Coronary artery (tissue), 2 donors: ENCODE measurements at regions not wholly inside any gene's neighbourhood (a gene's known extent, or its start where the extent isn't known, plus 50 kb on each side); places are given as distances from the start of the nearest gene placed in this dataset.
"Not testable (repeated sequence)": the region's sequence is repeated elsewhere in the genome, so short reads cannot be mapped to it uniquely, and the experiment has no call there.

Experiments used
- DNase-seq: peaks from one replicate; pipeline ENCODE4 v3.0.0-alpha.2; 2017; ENCODE audit warnings: low spot score
- H3K27ac ChIP-seq, 2 donors: fragments of 200-600 bp; sonication (generic); one replicate each; pipeline ENCODE4 v1.5.1; 2016 to 2019
- H3K4me3 ChIP-seq: fragments of 200-600 bp; sonication (generic); 2 replicates; pipeline ENCODE4 v1.5.1; 2016; ENCODE audit warnings: mild to moderate bottlenecking, moderate library complexity

DNA sequence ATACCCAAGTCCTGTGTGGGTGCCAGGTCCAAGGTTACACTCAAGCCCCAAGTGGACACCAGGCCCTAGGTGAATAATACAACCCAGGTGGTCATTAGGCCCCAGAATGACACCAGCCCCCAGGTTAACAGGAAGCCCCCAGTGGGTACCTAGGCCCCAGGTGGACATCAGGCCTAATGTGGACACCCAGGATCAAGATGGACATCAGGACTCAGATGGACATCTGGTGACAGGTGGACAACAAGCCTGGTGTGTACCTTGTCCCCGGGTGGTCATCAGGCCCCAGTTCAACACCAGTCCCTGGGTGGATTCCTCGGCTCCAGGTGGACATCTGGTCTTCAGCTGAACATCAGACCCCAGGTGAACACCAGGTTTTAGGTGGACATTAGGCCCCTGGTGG, 1485.4 kb upstream of the TPTE start:
- H3K4me3 ChIP-seq, H3K27ac ChIP-seq: not testable (repeated sequence)
- DNase-seq, result peak; percentile 47

DNA sequence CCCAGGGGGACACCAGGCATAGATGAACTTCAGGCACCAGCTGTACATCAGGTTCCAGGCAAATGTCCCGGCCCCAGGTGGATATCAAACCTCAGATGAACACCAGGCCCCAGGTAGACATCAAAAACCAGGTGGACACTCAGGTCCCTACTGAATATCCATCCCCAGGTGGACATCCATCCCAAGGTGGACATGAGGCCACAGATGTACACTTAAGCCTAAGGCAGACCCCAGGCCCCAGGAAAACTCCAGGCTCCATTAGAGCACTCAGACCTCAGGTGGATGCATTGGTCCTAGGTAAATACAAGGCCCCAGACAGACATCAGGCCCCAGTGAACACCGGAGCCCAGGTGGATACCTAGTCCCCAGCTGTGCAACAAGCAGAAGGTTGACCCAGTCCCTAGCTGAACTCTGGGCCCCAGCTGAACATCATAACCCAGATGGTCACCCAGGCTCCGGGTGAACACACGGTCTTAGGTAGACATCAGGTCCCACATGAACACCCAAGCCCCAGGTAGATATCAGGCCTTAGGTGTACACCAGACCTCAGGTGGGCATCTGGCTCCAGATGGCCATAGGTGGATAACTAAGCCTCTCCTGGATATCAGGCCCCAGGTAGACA, 1484.3 kb upstream of the TPTE start:
- not testable (repeated sequence) for H3K4me3 ChIP-seq, H3K27ac ChIP-seq
- peak; percentile 46 for DNase-seq

DNA sequence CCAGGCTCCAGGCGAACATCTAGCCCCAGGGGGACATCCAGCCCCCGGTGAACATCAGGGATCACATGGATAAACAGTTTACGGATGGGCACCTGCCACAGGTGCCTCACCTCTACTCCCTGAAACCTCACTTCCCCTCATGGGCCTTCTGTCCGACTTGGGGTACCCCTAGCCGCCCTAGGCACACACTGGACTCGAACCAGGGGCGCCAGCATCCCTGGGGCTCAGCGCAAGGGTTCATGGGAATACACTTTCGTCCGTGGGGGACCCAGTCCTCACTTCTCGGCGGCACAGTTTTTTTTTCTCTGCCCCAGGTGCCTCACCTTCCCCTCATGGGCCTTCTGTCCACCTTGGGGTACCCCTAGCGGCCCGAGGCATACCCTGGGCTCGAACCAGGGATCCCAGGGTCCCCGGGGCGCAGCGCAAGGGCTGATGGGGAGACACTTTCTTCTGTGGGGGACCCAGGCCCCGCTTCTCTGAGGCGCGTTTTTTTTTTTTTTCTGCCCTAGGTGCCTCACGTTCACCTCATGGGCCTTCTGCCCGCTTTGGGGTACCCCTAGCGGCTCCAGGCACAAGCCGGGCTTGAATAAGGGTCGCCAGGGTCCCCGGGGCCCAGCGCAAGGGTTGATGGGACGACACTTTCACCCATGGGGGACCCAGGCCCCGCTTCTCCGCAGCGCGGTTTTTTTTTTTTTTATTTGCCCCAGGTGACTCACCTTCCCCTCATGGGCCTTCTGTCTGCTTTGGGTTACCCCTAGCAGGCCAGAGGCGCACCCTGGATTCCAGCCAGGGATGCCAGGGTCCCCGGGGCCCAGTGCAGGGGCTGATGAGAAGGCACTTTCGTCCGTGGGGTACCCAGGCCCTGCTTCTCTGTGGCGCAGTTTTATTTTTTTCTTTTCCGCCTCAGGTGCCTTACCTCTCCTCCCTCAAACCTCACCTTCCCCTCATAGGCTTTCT, 1483.5 kb upstream of the TPTE start:
- DNase-seq, result peak; percentile 21
- not testable (repeated sequence) for H3K4me3 ChIP-seq, H3K27ac ChIP-seq

DNA sequence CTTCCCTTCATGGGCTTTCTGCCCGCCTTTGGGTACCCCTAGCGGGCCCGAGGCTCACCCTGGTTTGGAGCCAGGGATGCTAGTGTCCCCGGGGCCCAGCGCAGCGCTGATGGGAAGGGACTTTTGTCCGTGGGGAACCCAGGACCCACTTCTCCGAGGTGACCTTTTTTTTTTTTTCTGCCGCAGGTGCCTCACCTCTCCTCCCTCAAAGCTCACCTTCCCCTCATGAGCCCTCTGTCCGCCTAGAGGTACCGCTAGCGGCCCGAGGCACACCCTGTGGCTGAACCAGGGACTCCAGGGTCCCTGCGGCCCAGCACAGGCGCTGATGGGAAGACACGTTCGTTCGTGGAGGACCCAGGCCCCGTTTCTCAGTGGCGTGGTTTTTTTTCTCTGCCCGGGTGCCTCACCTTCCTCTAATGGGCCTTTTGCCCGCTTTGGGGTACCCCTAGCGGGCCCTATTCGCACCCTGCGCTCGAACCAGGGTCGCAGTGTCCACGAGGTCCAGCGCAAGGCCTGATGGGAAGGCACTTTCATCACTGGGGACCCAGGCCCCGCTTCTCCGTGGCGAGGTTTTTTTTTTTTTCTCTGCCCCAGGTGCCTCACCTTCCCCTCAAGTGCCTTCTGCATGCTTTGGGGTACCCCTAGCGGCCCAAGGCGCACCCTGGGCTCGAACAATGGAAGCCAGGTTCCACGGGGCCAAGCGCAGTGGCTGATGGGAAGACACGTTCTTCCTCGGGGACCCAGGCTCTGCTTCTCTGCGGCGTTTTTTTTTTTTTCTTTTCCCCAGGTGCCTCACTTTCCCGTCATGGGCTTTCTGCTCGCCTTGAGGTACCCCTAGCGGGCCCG, 1481.6 kb upstream of the TPTE start:
- not testable (repeated sequence) for H3K4me3 ChIP-seq, H3K27ac ChIP-seq
- peak; percentile 70 for DNase-seq

DNA sequence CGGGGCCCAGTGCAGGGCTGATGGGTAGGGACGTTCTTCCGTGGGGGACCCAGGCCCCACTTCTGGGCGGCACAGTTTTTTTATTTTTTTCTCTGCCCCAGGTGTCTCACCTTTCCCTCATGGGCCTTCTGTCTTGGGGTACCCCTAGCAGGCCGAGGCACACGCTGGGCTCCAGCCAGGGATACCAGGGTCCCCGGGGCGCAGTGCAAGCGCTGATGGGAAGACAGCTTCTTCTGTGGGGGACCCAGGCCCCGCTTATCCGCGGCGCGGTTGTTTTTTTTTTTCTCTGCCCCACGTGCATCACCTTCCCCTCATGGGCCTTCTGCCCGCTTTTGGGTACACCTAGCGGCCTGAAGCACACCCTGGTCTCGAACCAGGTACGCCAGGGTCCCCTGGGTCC, 1481.0 kb upstream of the TPTE start:
- not testable (repeated sequence) for H3K27ac ChIP-seq, H3K4me3 ChIP-seq
- peak; percentile 24 for DNase-seq

DNA sequence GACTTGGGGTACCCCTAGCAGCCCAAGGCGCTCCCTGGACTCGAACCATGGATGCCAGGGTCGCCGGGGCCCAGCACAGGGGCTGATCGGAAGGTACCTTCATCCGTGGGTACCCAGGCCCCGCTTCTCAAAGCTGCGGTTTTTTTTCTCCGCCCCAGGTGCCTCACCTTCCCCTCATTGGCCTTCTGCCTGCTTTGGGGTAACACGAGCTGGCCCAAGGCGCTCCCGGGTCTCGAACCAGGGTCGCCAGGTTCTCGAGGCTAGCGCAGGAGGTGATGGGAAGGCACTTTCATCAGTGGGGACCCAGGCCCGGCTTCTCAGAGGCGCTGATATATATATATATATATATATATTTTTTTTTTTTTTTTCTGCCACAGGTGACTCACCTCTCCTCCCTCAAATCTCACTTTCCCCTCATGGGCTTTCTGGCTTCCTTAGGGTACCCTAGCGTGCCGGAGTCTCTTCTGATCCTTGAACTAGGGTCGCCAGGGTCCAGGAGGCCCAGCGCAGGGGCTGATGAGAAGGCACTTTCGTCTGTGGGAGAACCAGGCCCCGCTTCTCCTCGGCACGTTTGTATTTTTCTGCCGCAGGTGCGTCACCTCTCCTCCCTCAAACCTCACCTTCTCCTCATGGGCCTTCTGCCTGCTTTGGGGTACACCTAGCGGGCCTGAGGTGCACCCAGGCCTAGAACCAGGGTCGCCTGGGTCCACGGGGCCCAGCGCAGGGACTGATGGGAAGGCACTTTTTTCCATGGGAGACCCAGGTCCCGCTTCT, 1480.0 kb upstream of the TPTE start:
- H3K4me3 ChIP-seq, H3K27ac ChIP-seq: not testable (repeated sequence)
- DNase-seq, result peak; percentile 53

DNA sequence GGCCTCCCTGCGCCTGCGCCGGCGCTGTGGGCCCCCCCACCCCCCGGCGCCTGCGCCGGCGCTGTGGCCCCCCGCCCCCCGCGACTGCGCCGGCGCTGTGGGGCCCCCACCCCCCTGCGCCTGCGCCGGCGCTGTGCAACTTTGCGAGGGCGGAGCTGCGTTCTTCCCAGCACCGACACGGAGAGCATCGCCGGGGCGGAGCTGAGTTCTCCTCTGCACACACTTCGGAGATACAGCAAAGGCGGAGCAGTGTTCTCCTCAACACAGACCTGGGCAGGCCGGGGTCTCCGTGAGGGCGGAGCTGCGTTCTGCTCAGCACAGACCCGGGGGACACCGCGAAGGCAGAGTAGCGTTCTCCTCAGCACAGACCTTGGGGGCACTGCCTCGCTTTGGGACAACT, 1478.3 kb upstream of the TPTE start:
- DNase-seq, H3K4me3 ChIP-seq, H3K27ac ChIP-seq: not testable (repeated sequence)

DNA sequence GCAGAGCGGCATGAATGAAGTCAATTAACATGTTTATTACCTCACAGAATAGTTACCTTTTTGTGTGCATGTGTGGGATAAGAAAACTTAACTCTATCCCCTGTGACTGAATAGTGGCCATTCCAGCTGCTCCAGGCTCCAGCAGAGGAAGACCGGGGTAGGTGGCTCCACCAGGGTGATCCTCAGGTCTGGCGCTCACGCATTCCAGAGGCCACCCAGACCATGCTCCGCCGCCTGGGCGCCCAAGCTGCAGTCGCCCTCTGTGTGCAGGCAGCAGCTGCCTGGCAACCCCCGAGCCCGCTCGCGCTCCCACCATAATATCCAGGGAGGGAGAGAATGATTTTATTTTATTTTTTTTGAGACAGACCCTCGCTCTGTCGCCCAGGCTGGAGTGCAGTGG, 1474.5 kb upstream of the TPTE start:
- not testable (repeated sequence) for H3K4me3 ChIP-seq, DNase-seq, H3K27ac ChIP-seq

DNA sequence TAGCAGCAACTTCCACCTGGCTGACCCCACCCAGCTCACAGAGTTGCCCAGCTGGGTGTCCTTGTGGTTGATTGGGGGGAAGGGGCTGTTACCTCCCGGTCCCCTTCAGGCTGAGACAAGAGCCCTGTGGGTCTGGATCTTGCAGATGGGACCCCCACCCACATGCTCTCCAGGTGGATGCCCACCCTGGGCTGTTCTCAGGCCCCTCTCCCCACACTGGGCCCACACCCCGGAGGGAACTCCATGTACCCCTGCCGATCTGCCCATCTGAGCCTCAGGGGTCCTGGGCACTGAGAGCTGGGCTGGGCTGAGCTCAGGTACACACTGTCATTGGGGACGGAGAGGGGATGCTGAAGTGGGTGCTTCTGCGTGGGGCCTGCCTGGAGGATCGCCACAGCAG, 1453.9 kb upstream of the TPTE start:
- H3K4me3 ChIP-seq, DNase-seq, H3K27ac ChIP-seq: not testable (repeated sequence)

DNA sequence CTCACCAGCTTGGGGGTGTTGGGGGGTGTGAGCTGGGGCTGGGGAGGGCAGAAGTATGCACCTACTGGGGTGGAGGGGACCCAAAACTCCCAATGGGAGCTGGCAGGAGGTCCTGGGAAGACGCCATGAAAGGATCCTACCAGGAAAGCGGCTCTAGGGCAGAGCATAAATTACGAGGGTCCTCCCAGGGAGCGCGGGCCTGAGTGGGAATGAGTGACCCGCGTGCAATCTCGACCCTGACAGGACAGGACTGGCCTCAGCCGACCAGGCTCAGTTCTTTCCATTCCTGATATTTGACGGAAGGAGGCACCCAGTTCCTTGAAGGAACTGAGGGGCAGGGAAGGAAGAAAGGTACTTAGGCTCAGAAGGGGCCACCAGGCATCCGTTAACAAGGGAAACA, 1452.8 kb upstream of the TPTE start:
- not testable (repeated sequence) for DNase-seq, H3K4me3 ChIP-seq, H3K27ac ChIP-seq

DNA sequence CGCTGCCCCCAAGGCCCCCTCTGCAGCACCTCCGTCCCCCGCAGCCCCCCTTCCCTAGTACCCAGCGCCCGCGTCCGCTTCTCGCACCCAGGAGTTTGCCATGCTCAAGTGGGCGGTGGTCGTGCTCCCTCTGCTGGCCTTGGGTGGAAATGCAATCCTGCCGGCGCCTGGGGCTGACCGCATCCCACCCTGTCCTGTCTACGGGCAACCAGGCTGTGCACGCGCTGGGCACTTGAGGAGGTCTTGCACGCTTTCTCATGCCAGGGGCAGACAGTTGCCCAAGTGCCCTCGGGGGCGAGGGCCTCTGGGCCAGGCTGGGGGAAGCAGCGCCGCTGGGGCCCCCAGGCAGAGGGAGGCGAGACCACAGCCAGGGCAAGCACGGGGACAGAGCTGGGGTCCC, 1450.7 kb upstream of the TPTE start:
- H3K4me3 ChIP-seq, H3K27ac ChIP-seq, DNase-seq: not testable (repeated sequence)

DNA sequence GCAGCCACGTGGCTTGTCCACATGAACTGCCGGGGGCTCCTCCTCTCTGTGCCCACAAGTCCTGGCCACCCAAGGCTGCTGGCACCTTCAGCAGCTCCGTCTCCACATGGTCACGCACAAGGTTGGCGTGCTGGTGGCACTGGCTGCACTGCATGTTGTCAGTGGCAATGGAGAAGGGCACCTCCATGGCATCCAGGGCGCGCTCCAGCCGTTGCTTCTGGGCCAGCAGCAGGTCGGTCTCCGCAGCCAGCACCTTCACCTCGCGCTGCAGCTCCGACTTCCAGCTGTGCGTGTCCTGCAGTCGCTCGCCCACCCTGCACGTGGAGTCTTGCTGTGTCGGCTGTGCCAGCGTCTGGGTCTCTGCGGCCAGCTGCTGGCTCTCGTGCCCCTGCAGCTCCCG, 1448.4 kb upstream of the TPTE start:
- not testable (repeated sequence) for H3K27ac ChIP-seq, H3K4me3 ChIP-seq, DNase-seq

DNA sequence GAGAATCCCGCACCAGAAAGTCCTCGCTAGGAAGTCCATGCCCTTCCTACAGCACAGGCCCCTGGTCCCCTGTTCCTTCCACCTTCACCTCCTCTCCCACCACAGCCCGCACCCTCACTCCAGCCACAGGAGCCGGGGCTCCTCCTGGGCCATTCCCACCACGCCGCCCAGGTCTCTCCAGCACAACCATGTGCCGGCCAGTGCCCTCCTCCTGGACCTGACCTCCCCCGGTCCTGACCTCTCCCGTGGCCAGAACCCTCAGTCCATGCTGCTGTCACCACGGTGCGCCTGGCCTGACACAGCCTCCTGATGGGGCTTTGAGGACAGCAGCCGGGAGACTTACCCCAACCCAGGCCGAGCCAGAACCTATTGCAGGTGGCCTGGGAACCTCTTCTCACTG, 1446.6 kb upstream of the TPTE start:
- DNase-seq, H3K4me3 ChIP-seq, H3K27ac ChIP-seq: not testable (repeated sequence)

DNA sequence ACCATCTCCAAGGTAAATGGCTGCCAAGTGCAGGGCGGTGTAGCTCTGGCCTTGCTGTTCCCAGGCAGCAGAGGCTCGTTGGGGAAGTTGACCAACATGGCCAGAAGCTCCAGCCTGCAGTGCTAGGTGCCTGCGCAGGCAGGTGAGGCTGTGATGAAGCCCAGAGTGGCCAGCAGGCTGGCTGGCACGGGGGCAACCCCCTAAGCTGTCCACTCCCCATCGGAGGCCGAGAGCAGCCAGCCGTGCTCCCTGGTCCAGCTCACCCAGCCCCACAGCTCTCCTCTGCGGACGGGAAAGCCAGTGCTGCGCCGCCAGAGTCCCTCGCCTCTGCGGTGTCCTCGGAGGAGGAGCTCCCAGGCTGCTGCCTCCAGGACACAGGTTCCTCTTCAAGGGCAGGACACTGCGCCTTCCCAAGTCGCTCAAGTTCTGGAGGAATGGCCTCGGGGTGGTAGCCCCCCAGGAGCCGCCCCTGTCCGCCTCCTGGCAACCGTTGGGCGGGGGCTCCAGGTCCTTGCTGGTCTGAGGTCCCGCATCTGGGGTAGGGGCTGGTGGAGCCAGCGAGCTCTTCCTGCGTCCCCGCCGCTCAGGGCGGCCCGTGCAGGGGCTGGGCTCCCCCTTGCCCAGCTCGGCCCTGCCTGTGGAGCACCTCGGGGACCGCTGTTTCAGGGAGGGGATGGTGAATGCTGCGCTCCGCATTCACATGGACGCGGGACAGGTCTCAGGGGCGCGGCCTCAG, 1438.1 kb upstream of the TPTE start:
- DNase-seq, result peak; percentile 54
- not testable (repeated sequence) for H3K4me3 ChIP-seq, H3K27ac ChIP-seq

DNA sequence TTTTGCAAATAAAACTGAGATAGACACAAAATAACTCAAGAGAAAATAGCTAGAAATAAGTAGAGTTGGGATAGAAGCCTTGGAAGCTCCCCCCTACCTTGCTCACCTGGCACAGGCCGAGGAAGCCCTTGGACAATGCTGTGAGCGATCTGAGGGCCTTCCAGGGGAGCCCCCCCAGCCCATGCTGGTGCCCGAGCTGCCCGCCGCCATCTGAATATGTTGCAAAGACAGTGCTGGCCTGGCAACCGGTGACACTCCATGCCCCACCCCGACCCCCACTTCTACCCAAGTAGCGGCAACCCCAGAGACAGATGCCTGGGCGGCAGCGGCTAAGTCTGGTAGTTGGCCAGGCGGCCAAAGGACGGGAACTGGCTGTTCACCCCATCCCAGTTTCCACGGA, 1435.1 kb upstream of the TPTE start:
- not testable (repeated sequence) for H3K27ac ChIP-seq, H3K4me3 ChIP-seq, DNase-seq

DNA sequence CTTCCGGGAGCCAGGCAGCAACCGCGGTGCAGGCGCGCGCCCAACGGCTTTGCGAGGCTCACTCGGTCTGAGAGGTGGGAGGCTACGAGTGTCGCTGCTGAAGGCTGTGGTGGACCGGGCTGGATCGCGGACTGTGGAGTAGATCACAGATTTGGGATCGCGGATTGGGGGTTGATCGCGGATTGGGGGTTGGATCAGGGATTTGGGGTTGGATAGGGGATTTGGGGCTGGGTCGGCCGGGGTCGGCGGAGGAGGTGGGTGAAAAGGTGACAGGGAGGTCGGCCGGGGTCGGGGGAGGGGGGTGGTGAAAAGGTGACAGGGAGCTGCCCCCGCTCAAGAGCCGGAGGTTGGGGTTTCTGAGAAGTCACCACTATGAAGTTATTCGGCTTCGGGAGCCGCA, 1433.6 kb upstream of the TPTE start:
- peak; percentile 55 for DNase-seq
- not testable (repeated sequence) for H3K27ac ChIP-seq, H3K4me3 ChIP-seq

DNA sequence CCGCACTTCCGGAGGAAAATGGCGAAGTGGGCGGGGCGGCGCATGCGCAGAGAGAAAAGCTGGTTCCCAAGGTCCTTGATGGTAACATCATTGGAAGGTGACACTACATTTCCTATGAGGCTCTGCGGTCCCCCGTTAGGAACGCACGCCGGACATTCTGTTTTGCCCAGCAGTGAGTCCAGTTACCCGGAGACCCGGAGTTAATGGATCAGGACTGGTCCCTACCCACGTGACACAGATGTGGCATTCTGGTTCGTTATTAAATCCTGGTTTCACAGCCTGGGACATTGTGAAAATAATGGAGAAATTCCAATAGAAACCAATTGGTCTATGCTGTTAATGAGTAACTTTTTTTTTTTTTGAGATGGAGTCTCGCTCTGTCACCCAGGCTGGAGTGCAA, 1391.6 kb upstream of the TPTE start:
- H3K27ac ChIP-seq, H3K4me3 ChIP-seq, DNase-seq: not testable (repeated sequence)

DNA sequence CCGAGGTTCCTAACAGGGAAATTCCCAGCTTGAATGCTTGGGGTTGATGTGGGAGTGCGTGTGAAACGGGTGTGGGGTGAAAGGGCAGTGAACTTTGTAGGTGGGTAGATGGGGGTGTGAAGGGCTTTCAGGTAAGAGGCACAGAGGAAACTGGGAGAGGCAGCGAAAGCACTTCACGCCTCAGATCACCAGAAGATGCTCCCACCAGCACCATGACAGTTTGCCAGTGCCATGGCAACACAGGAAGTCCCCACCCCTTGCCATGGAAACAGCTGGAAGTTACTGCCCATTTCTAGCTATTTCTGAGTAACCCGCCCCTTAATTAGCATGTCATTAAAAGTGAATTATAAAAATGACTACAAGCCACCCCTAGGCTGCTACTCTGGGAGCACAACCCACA, 1390.6 kb upstream of the TPTE start:
- H3K27ac ChIP-seq, DNase-seq, H3K4me3 ChIP-seq: not testable (repeated sequence)
